ENCODE measurements at regions not wholly inside any gene's neighbourhood (a gene's known extent, or its start where the extent isn't known, plus 50 kb on each side); places are given as distances from the start of the nearest gene placed in this dataset.
"Not testable (repeated sequence)": the region's sequence is repeated elsewhere in the genome, so short reads cannot be mapped to it uniquely, and the experiment has no call there.

DNA sequence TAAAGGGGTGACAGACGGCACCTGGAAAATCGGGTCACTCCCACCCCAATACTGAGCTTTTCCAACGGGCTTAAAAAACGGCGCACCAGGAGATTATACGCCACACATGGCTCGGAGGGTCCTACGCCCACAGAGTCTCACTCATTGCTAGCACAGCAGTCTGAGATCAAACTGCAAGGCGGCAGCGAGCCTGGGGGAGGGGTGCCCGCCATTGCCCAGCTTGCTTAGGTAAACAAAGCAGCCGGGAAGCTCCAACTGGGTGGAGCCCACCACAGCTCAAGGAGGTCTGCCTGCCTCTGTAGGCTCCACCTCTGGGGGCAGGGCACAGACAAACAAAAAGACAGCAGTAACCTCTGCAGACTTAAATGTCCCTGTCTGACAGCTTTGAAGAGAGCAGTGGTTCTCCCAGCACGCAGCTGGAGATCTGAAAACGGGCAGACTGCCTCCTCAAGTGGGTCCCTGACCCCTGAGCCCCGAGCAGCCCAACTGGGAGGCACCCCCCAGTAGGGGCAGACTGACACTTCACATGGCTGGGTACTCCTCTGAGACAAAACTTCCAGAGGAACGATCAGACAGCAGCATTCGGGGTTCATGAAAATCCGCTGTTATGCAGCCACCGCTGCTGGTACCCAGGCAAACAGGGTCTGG is 162.8 kb upstream of the GJE1 start:
- TF ChIP-seq, protein P1, sequence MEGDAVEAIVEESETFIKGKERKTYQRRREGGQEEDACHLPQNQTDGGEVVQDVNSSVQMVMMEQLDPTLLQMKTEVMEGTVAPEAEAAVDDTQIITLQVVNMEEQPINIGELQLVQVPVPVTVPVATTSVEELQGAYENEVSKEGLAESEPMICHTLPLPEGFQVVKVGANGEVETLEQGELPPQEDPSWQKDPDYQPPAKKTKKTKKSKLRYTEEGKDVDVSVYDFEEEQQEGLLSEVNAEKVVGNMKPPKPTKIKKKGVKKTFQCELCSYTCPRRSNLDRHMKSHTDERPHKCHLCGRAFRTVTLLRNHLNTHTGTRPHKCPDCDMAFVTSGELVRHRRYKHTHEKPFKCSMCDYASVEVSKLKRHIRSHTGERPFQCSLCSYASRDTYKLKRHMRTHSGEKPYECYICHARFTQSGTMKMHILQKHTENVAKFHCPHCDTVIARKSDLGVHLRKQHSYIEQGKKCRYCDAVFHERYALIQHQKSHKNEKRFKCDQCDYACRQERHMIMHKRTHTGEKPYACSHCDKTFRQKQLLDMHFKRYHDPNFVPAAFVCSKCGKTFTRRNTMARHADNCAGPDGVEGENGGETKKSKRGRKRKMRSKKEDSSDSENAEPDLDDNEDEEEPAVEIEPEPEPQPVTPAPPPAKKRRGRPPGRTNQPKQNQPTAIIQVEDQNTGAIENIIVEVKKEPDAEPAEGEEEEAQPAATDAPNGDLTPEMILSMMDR (IDR thresholded peaks at IDR 0.05 in 2 of 3, conservative IDR thresholded peaks at IDR 0.05 in 1 of 3; ENCODE audit: insufficient read depth in 2 of 3, low read depth in 1 of 3, low read length in 3 of 3) = not testable (repeated sequence)
- TF ChIP-seq ZNF175 (CRISPR knock-in tag; IDR thresholded peaks at IDR 0.05; ENCODE audit: low read depth) = not testable (repeated sequence)

Data from K562 (cell line).